DND-41 (cell line): ENCODE measurements at regions not wholly inside any gene's neighbourhood (a gene's known extent, or its start where the extent isn't known, plus 50 kb on each side); places are given as distances from the start of the nearest gene placed in this dataset.

ENCODE experiments used
- EZH2 ChIP-seq: IDR thresholded peaks from 3 replicates; pipeline ENCODE4 v1.6.1; 2012; ENCODE audit warnings: borderline replicate concordance, low read depth, mild to moderate bottlenecking, moderate library complexity, low read length, inconsistent platforms; ENCODE audit not compliant: severe bottlenecking
- TF ChIP-seq, protein P1 (sequence below): IDR thresholded peaks from 2 replicates; pipeline ENCODE4 v1.5.1; 2012; ENCODE audit warnings: borderline replicate concordance, low read length, moderate library complexity, mild to moderate bottlenecking; ENCODE audit not compliant: poor library complexity, severe bottlenecking; ENCODE audit errors: extremely low read depth

DNA sequence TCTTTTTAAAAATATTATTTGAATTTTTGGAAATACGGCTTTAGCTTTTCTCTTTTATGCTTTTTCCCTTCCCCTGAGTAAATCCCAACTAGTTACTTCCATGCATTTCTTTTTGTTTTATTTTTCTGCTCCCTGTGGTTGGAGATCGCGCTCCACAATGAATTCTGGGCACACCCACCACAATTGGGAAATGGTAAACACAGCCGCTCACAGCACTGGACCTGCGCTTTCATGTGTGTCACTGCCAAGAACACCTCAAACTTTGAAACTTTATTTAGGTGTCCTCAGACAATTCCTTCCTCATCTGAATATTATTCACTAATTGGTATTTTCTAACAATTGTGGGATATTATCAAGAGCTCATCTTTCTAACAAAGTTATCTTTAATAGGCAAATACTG is 82.8 kb upstream of the TMEM18 start:
- TF ChIP-seq, protein P1, sequence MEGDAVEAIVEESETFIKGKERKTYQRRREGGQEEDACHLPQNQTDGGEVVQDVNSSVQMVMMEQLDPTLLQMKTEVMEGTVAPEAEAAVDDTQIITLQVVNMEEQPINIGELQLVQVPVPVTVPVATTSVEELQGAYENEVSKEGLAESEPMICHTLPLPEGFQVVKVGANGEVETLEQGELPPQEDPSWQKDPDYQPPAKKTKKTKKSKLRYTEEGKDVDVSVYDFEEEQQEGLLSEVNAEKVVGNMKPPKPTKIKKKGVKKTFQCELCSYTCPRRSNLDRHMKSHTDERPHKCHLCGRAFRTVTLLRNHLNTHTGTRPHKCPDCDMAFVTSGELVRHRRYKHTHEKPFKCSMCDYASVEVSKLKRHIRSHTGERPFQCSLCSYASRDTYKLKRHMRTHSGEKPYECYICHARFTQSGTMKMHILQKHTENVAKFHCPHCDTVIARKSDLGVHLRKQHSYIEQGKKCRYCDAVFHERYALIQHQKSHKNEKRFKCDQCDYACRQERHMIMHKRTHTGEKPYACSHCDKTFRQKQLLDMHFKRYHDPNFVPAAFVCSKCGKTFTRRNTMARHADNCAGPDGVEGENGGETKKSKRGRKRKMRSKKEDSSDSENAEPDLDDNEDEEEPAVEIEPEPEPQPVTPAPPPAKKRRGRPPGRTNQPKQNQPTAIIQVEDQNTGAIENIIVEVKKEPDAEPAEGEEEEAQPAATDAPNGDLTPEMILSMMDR = no peak
- TF ChIP-seq EZH2 = no peak
